MM.1S (cell line): ENCODE measurements at regions not wholly inside any gene's neighbourhood (a gene's known extent, or its start where the extent isn't known, plus 50 kb on each side); places are given as distances from the start of the nearest gene placed in this dataset.

ENCODE experiments used
- DNase-seq: peaks from one replicate; pipeline ENCODE4 v3.0.0-alpha.2; 2015
- H2AFZ ChIP-seq: fragments of 300-600 bp; sonication (generic); 2 replicates; pipeline ENCODE4 v1.6.0; 2016; ENCODE audit warnings: antibody characterized with exemption, low read length
- H3F3A ChIP-seq: fragments of 300-600 bp; sonication (generic); 2 replicates; pipeline ENCODE4 v1.6.1; 2016; ENCODE audit warnings: mild to moderate bottlenecking, antibody characterized with exemption, low read length, moderate library complexity, mixed read lengths; ENCODE audit not compliant: insufficient read depth
- H3K27ac ChIP-seq: fragments of 300-600 bp; sonication (generic); 2 replicates; pipeline ENCODE4 v1.5.1; 2016; ENCODE audit warnings: mild to moderate bottlenecking, low read length
- H3K27me3 ChIP-seq: fragments of 300-600 bp; sonication (generic); replicated peaks from 2 replicates; pipeline ENCODE4 v1.6.0; 2016; ENCODE audit warnings: low read length; ENCODE audit not compliant: insufficient read depth
- H3K36me3 ChIP-seq: fragments of 300-600 bp; sonication (generic); replicated peaks from 2 replicates; pipeline ENCODE4 v1.6.1; 2016; ENCODE audit warnings: mild to moderate bottlenecking, low read length, mixed read lengths; ENCODE audit not compliant: insufficient read depth
- H3K4me1 ChIP-seq: fragments of 300-600 bp; sonication (generic); 2 replicates; pipeline ENCODE4 v1.6.1; 2016; ENCODE audit warnings: low read length, mixed read lengths
- H3K4me2 ChIP-seq: fragments of 300-600 bp; sonication (generic); 2 replicates; pipeline ENCODE4 v1.6.0; 2016; ENCODE audit warnings: low read depth, low read length
- H3K4me3 ChIP-seq: fragments of 300-600 bp; sonication (generic); 2 replicates; pipeline ENCODE4 v1.5.1; 2016; ENCODE audit warnings: low read length, mixed read lengths
- H3K79me2 ChIP-seq: fragments of 300-600 bp; sonication (generic); 2 replicates; pipeline ENCODE4 v1.6.1; 2016; ENCODE audit warnings: mixed run types, low read length, mixed read lengths
- H3K9ac ChIP-seq: fragments of 300-600 bp; sonication (generic); 2 replicates; pipeline ENCODE4 v1.6.1; 2016; ENCODE audit warnings: low read length, mixed read lengths
- H3K9me2 ChIP-seq: fragments of 300-600 bp; sonication (generic); replicated peaks from 2 replicates; pipeline ENCODE4 v1.6.1; 2016; ENCODE audit warnings: mild to moderate bottlenecking, low read length, mixed read lengths; ENCODE audit not compliant: insufficient read depth
- H3K9me3 ChIP-seq: fragments of 300-600 bp; sonication (generic); replicated peaks from 2 replicates; pipeline ENCODE4 v1.6.1; 2016; ENCODE audit warnings: mild to moderate bottlenecking, low read length, mixed read lengths; ENCODE audit not compliant: insufficient read depth
- H4K20me1 ChIP-seq: fragments of 300-600 bp; sonication (generic); 2 replicates; pipeline ENCODE4 v1.6.1; 2016; ENCODE audit warnings: mild to moderate bottlenecking, low read length, moderate library complexity, mixed read lengths; ENCODE audit not compliant: insufficient read depth
- EZH2 ChIP-seq: fragments of 300-600 bp; sonication (generic); optimal IDR thresholded peaks from 2 replicates; pipeline ENCODE3; 2017; ENCODE audit warnings: low read depth, mild to moderate bottlenecking, antibody characterized with exemption, low read length, mixed read lengths
- EZH2phosphoT487 ChIP-seq: fragments of 300-600 bp; sonication (generic); IDR thresholded peaks from 2 replicates; pipeline ENCODE4 v1.6.1; 2018; ENCODE audit warnings: antibody characterized with exemption, low read length
- TF ChIP-seq, protein P1 (sequence below): fragments of 300-600 bp; sonication (generic); IDR thresholded peaks from 2 replicates; pipeline ENCODE4 v1.5.1; 2016; ENCODE audit warnings: antibody characterized with exemption, low read length, mixed read lengths

DNA sequence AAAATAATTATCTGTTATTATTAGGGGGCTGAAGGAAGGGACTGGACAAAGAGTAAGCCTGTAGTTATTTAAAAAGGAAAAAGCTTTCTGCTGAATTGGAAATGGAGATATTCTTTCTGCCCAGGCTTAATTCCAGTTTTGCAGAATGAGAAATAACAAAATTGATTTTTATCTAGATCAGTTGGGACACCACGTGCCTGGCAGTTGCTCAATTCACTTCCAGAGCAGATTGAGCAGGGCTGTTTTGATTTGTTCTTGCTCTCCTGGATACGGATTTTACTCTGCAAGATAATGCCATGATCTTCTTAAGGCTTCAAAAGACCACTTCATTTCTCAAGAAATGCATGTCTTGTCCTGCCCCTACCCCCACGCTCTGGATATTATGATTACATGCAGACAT lies 524.3 kb downstream of the TCERG1L start:
- no peaks in the 10 kb centered on the region for H3F3A ChIP-seq
- DNase-seq: no peak
- H3K79me2 ChIP-seq: no peaks in the 10 kb centered on the region
- H3K4me1 ChIP-seq: no peaks in the 10 kb centered on the region
- no peak overlapping the region for H2AFZ ChIP-seq
- no peaks in the 10 kb centered on the region for H3K9me2 ChIP-seq
- H3K9ac ChIP-seq: no peak overlapping the region
- H3K4me2 ChIP-seq: no peak overlapping the region
- TF ChIP-seq, protein P1, sequence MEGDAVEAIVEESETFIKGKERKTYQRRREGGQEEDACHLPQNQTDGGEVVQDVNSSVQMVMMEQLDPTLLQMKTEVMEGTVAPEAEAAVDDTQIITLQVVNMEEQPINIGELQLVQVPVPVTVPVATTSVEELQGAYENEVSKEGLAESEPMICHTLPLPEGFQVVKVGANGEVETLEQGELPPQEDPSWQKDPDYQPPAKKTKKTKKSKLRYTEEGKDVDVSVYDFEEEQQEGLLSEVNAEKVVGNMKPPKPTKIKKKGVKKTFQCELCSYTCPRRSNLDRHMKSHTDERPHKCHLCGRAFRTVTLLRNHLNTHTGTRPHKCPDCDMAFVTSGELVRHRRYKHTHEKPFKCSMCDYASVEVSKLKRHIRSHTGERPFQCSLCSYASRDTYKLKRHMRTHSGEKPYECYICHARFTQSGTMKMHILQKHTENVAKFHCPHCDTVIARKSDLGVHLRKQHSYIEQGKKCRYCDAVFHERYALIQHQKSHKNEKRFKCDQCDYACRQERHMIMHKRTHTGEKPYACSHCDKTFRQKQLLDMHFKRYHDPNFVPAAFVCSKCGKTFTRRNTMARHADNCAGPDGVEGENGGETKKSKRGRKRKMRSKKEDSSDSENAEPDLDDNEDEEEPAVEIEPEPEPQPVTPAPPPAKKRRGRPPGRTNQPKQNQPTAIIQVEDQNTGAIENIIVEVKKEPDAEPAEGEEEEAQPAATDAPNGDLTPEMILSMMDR: no peak
- no peak for TF ChIP-seq EZH2
- TF ChIP-seq EZH2phosphoT487: no peak
- H3K36me3 ChIP-seq: no peaks in the 10 kb centered on the region
- H3K27me3 ChIP-seq: no peaks in the 10 kb centered on the region; the same call in 1 of the 2 replicates
- H3K4me3 ChIP-seq: no peak overlapping the region
- H4K20me1 ChIP-seq: no peaks in the 10 kb centered on the region
- H3K9me3 ChIP-seq: no peaks in the 10 kb centered on the region
- H3K27ac ChIP-seq: no peak overlapping the region

DNA sequence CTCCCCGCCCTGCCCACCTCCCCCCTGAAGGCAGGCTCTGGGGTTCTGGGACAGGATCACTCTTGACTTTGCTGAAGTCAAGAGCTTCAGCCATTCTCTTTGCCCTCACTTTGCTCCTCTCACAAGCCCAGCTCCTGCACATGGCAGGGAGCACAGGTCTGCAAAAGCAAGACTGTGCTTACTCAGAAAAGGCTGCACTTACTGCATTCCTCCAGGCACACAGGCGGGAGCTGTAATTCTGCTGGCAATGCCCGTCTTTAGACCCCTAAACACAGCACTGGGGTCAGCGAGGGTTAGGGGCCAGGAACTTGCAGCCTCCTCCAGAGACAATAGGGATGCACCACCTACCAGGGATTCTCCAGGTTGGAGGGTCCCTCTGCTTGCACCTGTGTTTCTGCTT lies 523.7 kb downstream of the TCERG1L start:
- TF ChIP-seq EZH2 (no peak), EZH2phosphoT487 (no peak)
- TF ChIP-seq, protein P1: no peak
- H3K27ac ChIP-seq: no peak overlapping the region
- H3K9me2 ChIP-seq: no peaks in the 10 kb centered on the region
- H3K4me3 ChIP-seq: peak overlapping the region; percentile 27; the same call in 1 of the 2 replicates
- H3F3A ChIP-seq: no peaks in the 10 kb centered on the region
- no peaks in the 10 kb centered on the region for H3K79me2 ChIP-seq
- no peak for DNase-seq
- no peaks in the 10 kb centered on the region for H3K9me3 ChIP-seq
- H3K4me1 ChIP-seq: no peaks in the 10 kb centered on the region
- H2AFZ ChIP-seq: no peak overlapping the region
- no peaks in the 10 kb centered on the region for H4K20me1 ChIP-seq
- no peaks in the 10 kb centered on the region; the same call in 1 of the 2 replicates for H3K27me3 ChIP-seq
- peak overlapping the region; percentile 54; the same call in 1 of the 2 replicates for H3K4me2 ChIP-seq
- no peaks in the 10 kb centered on the region for H3K36me3 ChIP-seq
- H3K9ac ChIP-seq: no peak overlapping the region

DNA sequence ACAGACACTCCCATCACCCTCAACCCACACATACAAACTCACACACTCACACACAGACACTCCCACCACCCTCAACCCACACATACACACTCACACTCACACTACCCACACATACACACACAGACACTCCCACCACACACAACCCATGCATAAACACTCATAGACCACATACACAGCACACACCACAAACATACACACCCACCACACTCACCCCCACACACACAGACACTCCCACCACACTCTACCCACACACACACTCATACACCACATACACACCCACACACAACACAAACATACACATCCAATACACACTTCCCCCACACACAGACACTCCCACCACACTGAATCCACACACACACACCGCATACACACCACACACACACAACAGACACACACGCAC lies 521.2 kb downstream of the TCERG1L start:
- Histone ChIP-seq H3F3A (no peaks in the 10 kb centered on the region), H3K9me3 (no peaks in the 10 kb centered on the region), H3K27me3 (no peaks in the 10 kb centered on the region; the same call in 1 of the 2 replicates), H2AFZ (no peak overlapping the region), H3K9ac (no peak overlapping the region), H4K20me1 (no peaks in the 10 kb centered on the region), H3K4me3 (no peak overlapping the region), H3K79me2 (no peaks in the 10 kb centered on the region), H3K9me2 (no peaks in the 10 kb centered on the region), H3K4me2 (no peak overlapping the region), H3K27ac (no peak overlapping the region), H3K36me3 (no peaks in the 10 kb centered on the region), H3K4me1 (no peaks in the 10 kb centered on the region)
- DNase-seq: no peak
- no peak for TF ChIP-seq EZH2
- no peak for TF ChIP-seq EZH2phosphoT487

DNA sequence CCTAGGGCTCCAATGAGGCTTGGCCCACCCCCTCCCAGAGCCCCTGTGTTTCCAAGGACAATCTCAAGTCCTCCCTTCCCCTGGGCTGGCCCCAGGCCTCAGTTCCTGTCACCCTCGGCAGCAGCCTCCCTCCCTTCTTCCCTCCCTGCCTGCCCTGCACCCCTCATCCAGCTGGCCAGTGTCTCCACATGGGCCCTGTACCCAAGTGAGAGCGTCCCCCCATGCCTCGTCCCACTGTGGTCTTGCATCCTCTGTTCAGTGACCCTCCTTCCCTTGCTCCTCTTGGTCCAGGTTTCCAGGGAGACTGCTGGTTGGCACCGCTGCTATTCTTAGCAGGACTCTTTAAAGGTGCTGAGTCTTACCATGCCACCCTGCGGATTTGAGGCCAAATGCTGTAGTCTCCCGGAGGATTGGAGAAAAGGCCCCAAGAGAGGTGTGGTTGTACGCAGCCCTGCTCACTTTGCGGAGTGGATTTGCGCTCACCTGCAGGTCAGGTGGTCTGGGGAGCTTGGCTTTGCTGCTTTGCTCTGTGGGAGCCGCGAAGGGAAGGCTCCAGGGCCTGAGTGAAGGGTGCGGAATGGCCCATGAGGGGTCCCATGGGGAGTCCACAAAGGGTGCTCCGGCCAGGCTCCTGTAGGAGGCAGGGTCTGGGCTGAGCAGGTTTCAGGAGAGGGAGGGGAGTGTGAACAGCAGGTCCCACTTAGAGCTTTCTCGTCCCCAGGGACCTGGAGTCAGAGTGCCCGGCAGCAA lies 519.2 kb downstream of the TCERG1L start:
- no peak overlapping the region for H3K27ac ChIP-seq
- no peaks in the 10 kb centered on the region for H3K9me3 ChIP-seq
- H3K4me3 ChIP-seq: no peak overlapping the region
- no peak for DNase-seq
- H3F3A ChIP-seq: no peaks in the 10 kb centered on the region
- H3K36me3 ChIP-seq: no peaks in the 10 kb centered on the region
- H3K9me2 ChIP-seq: no peaks in the 10 kb centered on the region
- H3K4me1 ChIP-seq: no peaks in the 10 kb centered on the region
- TF ChIP-seq EZH2phosphoT487: no peak
- TF ChIP-seq EZH2: no peak
- TF ChIP-seq, protein P1: no peak
- no peaks in the 10 kb centered on the region for H3K79me2 ChIP-seq
- no peak overlapping the region for H2AFZ ChIP-seq
- no peak overlapping the region for H3K9ac ChIP-seq
- no peaks in the 10 kb centered on the region for H3K27me3 ChIP-seq
- no peak overlapping the region for H3K4me2 ChIP-seq
- H4K20me1 ChIP-seq: no peaks in the 10 kb centered on the region
